B cell (primary cell): ENCODE measurements at regions not wholly inside any gene's neighbourhood (a gene's known extent, or its start where the extent isn't known, plus 50 kb on each side); places are given as distances from the start of the nearest gene placed in this dataset.

ENCODE experiments used
- ATAC-seq: fragments of 200-7000 bp; cut with Tn5 transposase; one replicate; pipeline ENCODE4 v1.10.0; 2021; ENCODE audit warnings: low read depth, mild to moderate bottlenecking, moderate number of reproducible peaks, moderate library complexity
- CTCF ChIA-PET: fragments of 350-600 bp; sonication (Branson Sonifier 250); formaldehyde crosslinking; loops from one replicate; lab custom pipeline; 2021; ENCODE audit warnings: antibody characterized with exemption, inconsistent platforms; lab: Charles Lee
- POLR2A ChIA-PET: fragments of 350-600 bp; sonication (Branson Sonifier 250); formaldehyde crosslinking; loops from one replicate; lab custom pipeline; 2021; ENCODE audit warnings: antibody characterized with exemption; lab: Charles Lee
- DNase-seq: peaks from one replicate; pipeline ENCODE4 v3.0.0; 2013
- H2AFZ ChIP-seq: 2 replicates; pipeline ENCODE4 v1.6.1; 2012; ENCODE audit warnings: mild to moderate bottlenecking, low read depth, low read length; ENCODE audit not compliant: insufficient read depth, poor library complexity, severe bottlenecking
- H3K27ac ChIP-seq, 2 donors: 1 replicate in 1 of 2; 2 replicates in 1 of 2; pipeline ENCODE4 v1.5.1; 2012 to 2013; ENCODE audit warnings: low read length in 2 of 2, mild to moderate bottlenecking in 2 of 2, moderate library complexity in 1 of 2
- H3K27me3 ChIP-seq, 4 experiments: fragments of 200-600 bp in 1 of 4; sonication (generic) in 1 of 4; replicated peaks in 1 of 4; 1 replicate in 2 of 4; 2 replicates in 2 of 4; pipeline versions ENCODE4 v1.6.1 to v1.7.0; 2013 to 2016; ENCODE audit warnings: low read length in 3 of 4, mild to moderate bottlenecking in 2 of 4, mixed read lengths in 1 of 4, moderate library complexity in 1 of 4; ENCODE audit not compliant: insufficient read depth in 4 of 4, control insufficient read depth in 3 of 4; ENCODE audit errors: control extremely low read depth in 1 of 4
- H3K36me3 ChIP-seq, 2 experiments: replicated peaks in 1 of 2; 1 replicate in 1 of 2; 2 replicates in 1 of 2; pipeline versions ENCODE4 v1.6.1 to v1.7.1; 2013; ENCODE audit warnings: low read length in 1 of 2; ENCODE audit not compliant: insufficient read depth in 2 of 2, control insufficient read depth in 1 of 2; ENCODE audit errors: control extremely low read depth in 1 of 2, extremely low read depth in 1 of 2
- H3K4me1 ChIP-seq, 2 donors: fragments of 200-600 bp in 1 of 2; sonication (generic) in 1 of 2; 1 replicate in 1 of 2; 2 replicates in 1 of 2; pipeline versions ENCODE4 v1.5.1 to v1.6.1; 2013 to 2017; ENCODE audit warnings: low read length in 2 of 2; ENCODE audit not compliant: control insufficient read depth in 2 of 2, insufficient read depth in 2 of 2
- H3K4me2 ChIP-seq: replicated peaks from 2 replicates; pipeline ENCODE3; 2012; ENCODE audit warnings: mild to moderate bottlenecking, low read depth, low read length; ENCODE audit not compliant: poor library complexity, severe bottlenecking
- H3K4me3 ChIP-seq, 5 experiments: fragments of 200-600 bp in 1 of 5; sonication (generic) in 1 of 5; 1 replicate in 3 of 5; 2 replicates in 2 of 5; pipeline versions ENCODE4 v1.5.1 to v1.7.0; 2011 to 2016; ENCODE audit warnings: low read length in 4 of 5, mild to moderate bottlenecking in 4 of 5, low read depth in 2 of 5, control low read depth in 1 of 5, moderate library complexity in 1 of 5; ENCODE audit not compliant: insufficient read depth in 1 of 5; ENCODE audit errors: control extremely low read depth in 1 of 5, extremely low read depth in 1 of 5
- H3K79me2 ChIP-seq: fragments of 200-600 bp; sonication (generic); one replicate; pipeline ENCODE4 v1.6.0; 2016; ENCODE audit warnings: low read length; ENCODE audit not compliant: control insufficient read depth, insufficient read depth
- H3K9ac ChIP-seq: fragments of 200-600 bp; sonication (generic); 2 replicates; pipeline ENCODE4 v1.6.1; 2017; ENCODE audit warnings: mild to moderate bottlenecking, low read length, moderate library complexity
- H3K9me3 ChIP-seq, 3 donors: one replicate each; pipeline versions ENCODE4 v1.6.1 to v1.7.1; 2013; ENCODE audit warnings: low read length in 2 of 3; ENCODE audit not compliant: control insufficient read depth in 2 of 3, insufficient read depth in 1 of 3; ENCODE audit errors: control extremely low read depth in 1 of 3
- H4K20me1 ChIP-seq: 2 replicates; pipeline ENCODE4 v1.6.0; 2012; ENCODE audit warnings: mild to moderate bottlenecking, low read length; ENCODE audit not compliant: insufficient read depth, control insufficient read depth, poor library complexity, severe bottlenecking
- H3K27ac Mint-ChIP-seq: one replicate; pipeline ENCODE4 v1.8.0; 2021; ENCODE audit warnings: mixed read lengths
- H3K27me3 Mint-ChIP-seq: one replicate; pipeline ENCODE4 v1.8.0; 2021; ENCODE audit warnings: mixed read lengths
- H3K4me1 Mint-ChIP-seq: one replicate; pipeline ENCODE4 v1.8.0; 2021; ENCODE audit warnings: mixed read lengths
- H3K4me3 Mint-ChIP-seq: one replicate; pipeline ENCODE4 v1.8.0; 2021; ENCODE audit warnings: mixed read lengths
- H3K9me3 Mint-ChIP-seq: one replicate; pipeline ENCODE4 v1.8.0; 2022; ENCODE audit warnings: mixed read lengths; ENCODE audit not compliant: insufficient read depth
- CTCF ChIP-seq: fragments of 200-600 bp; IDR thresholded peaks from one replicate; pipeline ENCODE4 v1.8.0; 2022; ENCODE audit warnings: antibody characterized with exemption, mild to moderate bottlenecking
- EZH2 ChIP-seq: IDR thresholded peaks from 2 replicates; pipeline ENCODE4 v1.6.1; 2012; ENCODE audit warnings: borderline replicate concordance, low read depth, mild to moderate bottlenecking, moderate library complexity, low read length; ENCODE audit not compliant: insufficient read depth, poor library complexity, severe bottlenecking
- WGBS: methylation state at CpG from one replicate; pipeline ENCODE4 v1.1.5; 2013; ENCODE audit warnings: missing lambda C conversion rate; ENCODE audit not compliant: insufficient coverage; 5-methylcytosine and 5-hydroxymethylcytosine counted together
- intact Hi-C: fragments of 100-400 bp; cut with micrococcal nuclease; formaldehyde crosslinking; loops from one replicate; pipeline ENCODE4 v1.10.0; 2022

GRCh38 chr2:179354296-179354695, 89.7 kb upstream of the SESTD1 start:
- intact Hi-C loops = no loop called here
- Histone ChIP-seq H3K9ac (no peak overlapping the region), H2AFZ (no peak overlapping the region), H3K4me2 (no peak overlapping the region), H3K27me3 (no peaks in the 10 kb centered on the region), H3K36me3 (no peaks in the 10 kb centered on the region), H4K20me1 (no peaks in the 10 kb centered on the region), H3K4me1 (peaks cover 27 to 34% of the 10 kb centered on the region in 2 donors), H3K9me3 (peaks cover 0 to 3% (median 0%) of the 10 kb centered on the region in 3 donors), H3K4me3 (no peak overlapping the region), H3K27ac (no peak overlapping the region), H3K79me2 (no peaks in the 10 kb centered on the region)
- no peak overlapping the region for H3K27ac Mint-ChIP-seq
- ChIA-PET CTCF (interaction anchor here (0.6 to 1.2 kb wide), 5 partner anchors 87 to 136 kb away, joined by 3 to 5 read pairs (median 3); no protein-coding TSS in a partner anchor), POLR2A (no interaction called here)
- no peaks in the 10 kb centered on the region for H3K9me3 Mint-ChIP-seq
- TF ChIP-seq CTCF (no peak), EZH2 (no peak)
- DNase-seq (no peak), ATAC-seq (no peak)
- no peaks in the 10 kb centered on the region for H3K27me3 Mint-ChIP-seq
- peaks cover 36% of the 10 kb centered on the region for H3K4me1 Mint-ChIP-seq
- WGBS = no CpG with 5 or more reads among the region's 4 CpGs
- H3K4me3 Mint-ChIP-seq = no peak overlapping the region

GRCh38 chr2:179352181-179352580, 87.5 kb upstream of the SESTD1 start:
- H3K4me2 ChIP-seq = no peak overlapping the region
- CTCF ChIA-PET = interaction anchor here (1.1 kb wide), 1 partner anchor 16 kb away, joined by 3 read pairs; no protein-coding TSS in a partner anchor
- no peaks in the 10 kb centered on the region for H3K27me3 Mint-ChIP-seq
- no peaks in the 10 kb centered on the region for H3K27me3 ChIP-seq
- H3K4me3 Mint-ChIP-seq = peak overlapping the region; percentile 11
- WGBS = no CpG with 5 or more reads among the region's 2 CpGs
- no peak for ATAC-seq
- peak overlapping the region; percentile 46 for H2AFZ ChIP-seq
- no peak overlapping the region for H3K27ac Mint-ChIP-seq
- H3K36me3 ChIP-seq = no peaks in the 10 kb centered on the region
- no peaks in the 10 kb centered on the region for H3K9me3 Mint-ChIP-seq
- H4K20me1 ChIP-seq = no peaks in the 10 kb centered on the region
- peaks cover 47% of the 10 kb centered on the region for H3K4me1 Mint-ChIP-seq
- intact Hi-C loops = no loop called here
- POLR2A ChIA-PET = no interaction called here
- DNase-seq = no peak
- no peak overlapping the region for H3K27ac ChIP-seq
- H3K9me3 ChIP-seq = peaks cover 0 to 3% (median 0%) of the 10 kb centered on the region in 3 donors
- no peak overlapping the region for H3K9ac ChIP-seq
- no peaks in the 10 kb centered on the region for H3K79me2 ChIP-seq
- peaks cover 35 to 40% of the 10 kb centered on the region in 2 donors for H3K4me1 ChIP-seq
- H3K4me3 ChIP-seq = no peak overlapping the region
- TF ChIP-seq EZH2 = no peak
- TF ChIP-seq CTCF = no peak
